HL-60 (cell line): ENCODE measurements at regions not wholly inside any gene's neighbourhood (a gene's known extent, or its start where the extent isn't known, plus 50 kb on each side); places are given as distances from the start of the nearest gene placed in this dataset.

Source experiments
- DNase-seq, 2 experiments: peaks; one replicate each; pipeline ENCODE4 v3.0.0-alpha.2; 2010 to 2020; ENCODE audit warnings: low read depth in 1 of 2, low spot score in 1 of 2
- H3K27ac ChIP-seq: fragments of 250-450 bp; sonication (Bioruptor Pico); replicated peaks from 2 replicates; pipeline ENCODE4 v1.5.1; 2020; ENCODE audit warnings: mild to moderate bottlenecking, moderate library complexity
- H3K27me3 ChIP-seq: fragments of 250-450 bp; sonication (Bioruptor Pico); 2 replicates; pipeline ENCODE4 v1.5.1; 2021; ENCODE audit warnings: mild to moderate bottlenecking, moderate library complexity; ENCODE audit not compliant: insufficient read depth, poor library complexity, severe bottlenecking
- H3K4me3 ChIP-seq: replicated peaks from 2 replicates; pipeline ENCODE4 v1.5.1; 2011; ENCODE audit warnings: mild to moderate bottlenecking, control low read depth, low read length; ENCODE audit not compliant: insufficient read depth
- GABPA ChIP-seq: IDR thresholded peaks from 2 replicates; pipeline ENCODE4 v1.6.1; 2012; ENCODE audit warnings: low read depth
- POLR2AphosphoS5 ChIP-seq: IDR thresholded peaks from 2 replicates; pipeline ENCODE4 v1.6.1; 2012; ENCODE audit warnings: low read depth
- SPI1 ChIP-seq: IDR thresholded peaks from 2 replicates; pipeline ENCODE4 v1.6.1; 2012; ENCODE audit warnings: low read depth, mild to moderate bottlenecking, borderline replicate concordance
- TF ChIP-seq, protein P1 (sequence below): IDR thresholded peaks from 2 replicates; pipeline ENCODE4 v1.6.1; 2012; ENCODE audit warnings: low read depth; ENCODE audit not compliant: insufficient replicate concordance
- TF ChIP-seq, protein P2 (sequence below): IDR thresholded peaks from one replicate; pipeline ENCODE4 v1.5.1; 2011; ENCODE audit warnings: low read length, control low read depth, inconsistent platforms; ENCODE audit not compliant: insufficient read depth

DNA sequence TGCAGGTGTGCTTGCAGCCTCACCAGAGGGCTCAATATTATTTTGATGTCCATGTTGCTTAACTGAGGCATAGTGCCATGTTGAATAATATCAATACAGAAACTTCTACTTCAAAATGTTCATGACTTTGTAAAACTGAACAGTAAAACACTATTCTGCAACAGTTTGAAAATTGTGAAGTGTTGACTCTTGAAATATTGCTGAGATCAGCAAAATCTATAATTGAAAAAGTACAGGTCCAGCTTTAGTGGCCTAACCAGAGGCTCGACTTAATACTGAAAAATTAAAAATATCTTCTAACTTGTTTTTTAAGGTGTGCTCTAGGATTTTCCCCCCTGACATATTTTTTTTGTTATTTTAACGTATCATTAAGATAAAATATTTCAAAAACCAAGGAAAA is 1460.7 kb downstream of the EFNB2 start:
- no peak for DNase-seq
- H3K4me3 ChIP-seq, result no peak overlapping the region
- TF ChIP-seq GABPA (no peak), SPI1 (no peak)
- H3K27ac ChIP-seq, result no peak overlapping the region
- no peaks in the 10 kb centered on the region for H3K27me3 ChIP-seq

- Histone ChIP-seq H3K27ac (no peak overlapping the region), H3K27me3 (no peaks in the 10 kb centered on the region), H3K4me3 (no peak overlapping the region)
- DNase-seq, result no peak
- TF ChIP-seq SPI1 (no peak), GABPA (no peak), POLR2AphosphoS5 (no peak)
- TF ChIP-seq, protein P1, sequence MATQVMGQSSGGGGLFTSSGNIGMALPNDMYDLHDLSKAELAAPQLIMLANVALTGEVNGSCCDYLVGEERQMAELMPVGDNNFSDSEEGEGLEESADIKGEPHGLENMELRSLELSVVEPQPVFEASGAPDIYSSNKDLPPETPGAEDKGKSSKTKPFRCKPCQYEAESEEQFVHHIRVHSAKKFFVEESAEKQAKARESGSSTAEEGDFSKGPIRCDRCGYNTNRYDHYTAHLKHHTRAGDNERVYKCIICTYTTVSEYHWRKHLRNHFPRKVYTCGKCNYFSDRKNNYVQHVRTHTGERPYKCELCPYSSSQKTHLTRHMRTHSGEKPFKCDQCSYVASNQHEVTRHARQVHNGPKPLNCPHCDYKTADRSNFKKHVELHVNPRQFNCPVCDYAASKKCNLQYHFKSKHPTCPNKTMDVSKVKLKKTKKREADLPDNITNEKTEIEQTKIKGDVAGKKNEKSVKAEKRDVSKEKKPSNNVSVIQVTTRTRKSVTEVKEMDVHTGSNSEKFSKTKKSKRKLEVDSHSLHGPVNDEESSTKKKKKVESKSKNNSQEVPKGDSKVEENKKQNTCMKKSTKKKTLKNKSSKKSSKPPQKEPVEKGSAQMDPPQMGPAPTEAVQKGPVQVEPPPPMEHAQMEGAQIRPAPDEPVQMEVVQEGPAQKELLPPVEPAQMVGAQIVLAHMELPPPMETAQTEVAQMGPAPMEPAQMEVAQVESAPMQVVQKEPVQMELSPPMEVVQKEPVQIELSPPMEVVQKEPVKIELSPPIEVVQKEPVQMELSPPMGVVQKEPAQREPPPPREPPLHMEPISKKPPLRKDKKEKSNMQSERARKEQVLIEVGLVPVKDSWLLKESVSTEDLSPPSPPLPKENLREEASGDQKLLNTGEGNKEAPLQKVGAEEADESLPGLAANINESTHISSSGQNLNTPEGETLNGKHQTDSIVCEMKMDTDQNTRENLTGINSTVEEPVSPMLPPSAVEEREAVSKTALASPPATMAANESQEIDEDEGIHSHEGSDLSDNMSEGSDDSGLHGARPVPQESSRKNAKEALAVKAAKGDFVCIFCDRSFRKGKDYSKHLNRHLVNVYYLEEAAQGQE, result no peak
- TF ChIP-seq, protein P2, sequence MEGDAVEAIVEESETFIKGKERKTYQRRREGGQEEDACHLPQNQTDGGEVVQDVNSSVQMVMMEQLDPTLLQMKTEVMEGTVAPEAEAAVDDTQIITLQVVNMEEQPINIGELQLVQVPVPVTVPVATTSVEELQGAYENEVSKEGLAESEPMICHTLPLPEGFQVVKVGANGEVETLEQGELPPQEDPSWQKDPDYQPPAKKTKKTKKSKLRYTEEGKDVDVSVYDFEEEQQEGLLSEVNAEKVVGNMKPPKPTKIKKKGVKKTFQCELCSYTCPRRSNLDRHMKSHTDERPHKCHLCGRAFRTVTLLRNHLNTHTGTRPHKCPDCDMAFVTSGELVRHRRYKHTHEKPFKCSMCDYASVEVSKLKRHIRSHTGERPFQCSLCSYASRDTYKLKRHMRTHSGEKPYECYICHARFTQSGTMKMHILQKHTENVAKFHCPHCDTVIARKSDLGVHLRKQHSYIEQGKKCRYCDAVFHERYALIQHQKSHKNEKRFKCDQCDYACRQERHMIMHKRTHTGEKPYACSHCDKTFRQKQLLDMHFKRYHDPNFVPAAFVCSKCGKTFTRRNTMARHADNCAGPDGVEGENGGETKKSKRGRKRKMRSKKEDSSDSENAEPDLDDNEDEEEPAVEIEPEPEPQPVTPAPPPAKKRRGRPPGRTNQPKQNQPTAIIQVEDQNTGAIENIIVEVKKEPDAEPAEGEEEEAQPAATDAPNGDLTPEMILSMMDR, result no peak
These were observed 1462.4 kb downstream of the EFNB2 start for GRCh38 chr13:105073041-105073440.

DNA sequence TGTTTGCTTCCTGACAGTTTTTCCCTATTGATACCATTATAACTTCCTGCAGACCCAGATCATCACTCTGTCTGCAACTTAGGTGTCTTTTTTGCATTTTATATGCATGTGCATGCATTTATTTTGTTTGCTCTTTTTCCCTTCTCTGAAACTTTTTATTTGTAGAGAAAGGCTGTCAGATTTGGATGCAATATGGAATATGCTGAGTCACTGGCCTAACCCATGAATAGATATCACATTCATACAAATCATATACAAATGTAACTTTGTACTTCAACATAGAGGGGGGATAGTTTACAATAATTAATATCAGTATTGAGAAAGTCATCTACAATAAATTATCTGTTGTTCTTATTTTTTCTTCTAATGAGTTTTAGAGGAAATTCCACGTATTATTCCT is 1465.0 kb downstream of the EFNB2 start:
- TF ChIP-seq POLR2AphosphoS5 (no peak), GABPA (no peak), SPI1 (no peak)
- TF ChIP-seq, protein P2, result no peak
- TF ChIP-seq, protein P1, result no peak
- H3K4me3 ChIP-seq, result no peak overlapping the region
- DNase-seq, result no peak

GRCh38 chr13:105069106-105069505 is 1466.4 kb downstream of the EFNB2 start:
- Histone ChIP-seq H3K4me3 (no peak overlapping the region), H3K27me3 (no peaks in the 10 kb centered on the region), H3K27ac (no peak overlapping the region)
- DNase-seq, result no peak
- TF ChIP-seq, protein P1, result no peak
- TF ChIP-seq, protein P2, result no peak
- TF ChIP-seq GABPA (no peak), SPI1 (no peak), POLR2AphosphoS5 (no peak)

More for the DNA sequence above, 1465.0 kb downstream of the EFNB2 start:
- H3K27ac ChIP-seq, result no peak overlapping the region
- H3K27me3 ChIP-seq, result no peaks in the 10 kb centered on the region
